HUDEP-2 (cell line): ENCODE measurements at regions not wholly inside any gene's neighbourhood (a gene's known extent, or its start where the extent isn't known, plus 50 kb on each side); places are given as distances from the start of the nearest gene placed in this dataset.
"Not testable (repeated sequence)": the region's sequence is repeated elsewhere in the genome, so short reads cannot be mapped to it uniquely, and the experiment has no call there.

Experiments used
- DNase-seq, 76 experiments: peaks; one replicate each; lab custom pipeline; 2025; ENCODE audit not compliant: unreplicated experiment in 76 of 76; lab: John Stamatoyannopoulos, UW

GRCh38 chr5:89869346-89869745 is 540.2 kb downstream of the CETN3 start:
- no peak for DNase-seq

- no peak for DNase-seq
Observed at GRCh38 chr5:89866410-89866809, 543.1 kb downstream of the CETN3 start.

GRCh38 chr5:89864941-89865340 is 544.6 kb downstream of the CETN3 start:
- DNase-seq: no peak

- DNase-seq: no peak
Observed at GRCh38 chr5:89857790-89858189, 551.8 kb downstream of the CETN3 start.

GRCh38 chr5:89855417-89855816 is 554.1 kb downstream of the CETN3 start:
- no peak for DNase-seq

- no peak for DNase-seq
Observed at GRCh38 chr5:89851911-89852310, 557.6 kb downstream of the CETN3 start.

GRCh38 chr5:89850513-89850865 is 559.1 kb downstream of the CETN3 start:
- DNase-seq: no peak

GRCh38 chr5:89849830-89850512 is 559.6 kb downstream of the CETN3 start:
- DNase-seq: no peak

- no peak for DNase-seq
Observed at GRCh38 chr5:89847743-89848142, 561.8 kb downstream of the CETN3 start.

- DNase-seq: no peak
Observed at GRCh38 chr5:89844548-89844947, 565.0 kb downstream of the CETN3 start.

GRCh38 chr5:89842531-89842930 is 567.0 kb downstream of the CETN3 start:
- no peak for DNase-seq

- no peak for DNase-seq
Observed at GRCh38 chr5:89840906-89841305, 568.6 kb downstream of the CETN3 start.

GRCh38 chr5:89830691-89831090 is 578.9 kb downstream of the CETN3 start:
- DNase-seq: no peak

GRCh38 chr5:89827960-89828359 is 581.6 kb downstream of the CETN3 start:
- DNase-seq: no peak

GRCh38 chr5:89827359-89827758 is 582.2 kb downstream of the CETN3 start:
- no peak for DNase-seq

GRCh38 chr5:89826938-89827337 is 582.6 kb downstream of the CETN3 start:
- no peak for DNase-seq

GRCh38 chr5:89823046-89823445 is 586.5 kb downstream of the CETN3 start:
- no peak for DNase-seq

- no peak for DNase-seq
Observed at GRCh38 chr5:89817841-89818240, 591.7 kb downstream of the CETN3 start.

- DNase-seq: no peak
Observed at GRCh38 chr5:89816038-89816437, 593.5 kb downstream of the CETN3 start.

- DNase-seq: not testable (repeated sequence)
Observed at GRCh38 chr5:89800735-89801134, 608.8 kb downstream of the CETN3 start.

GRCh38 chr5:89794504-89794903 is 615.1 kb downstream of the CETN3 start:
- not testable (repeated sequence) for DNase-seq

GRCh38 chr5:89779734-89780133 is 629.8 kb downstream of the CETN3 start:
- not testable (repeated sequence) for DNase-seq

GRCh38 chr5:89777758-89778157 is 631.8 kb downstream of the CETN3 start:
- DNase-seq: no peak
